ENCODE measurements at regions not wholly inside any gene's neighbourhood (a gene's known extent, or its start where the extent isn't known, plus 50 kb on each side); places are given as distances from the start of the nearest gene placed in this dataset.

DNA sequence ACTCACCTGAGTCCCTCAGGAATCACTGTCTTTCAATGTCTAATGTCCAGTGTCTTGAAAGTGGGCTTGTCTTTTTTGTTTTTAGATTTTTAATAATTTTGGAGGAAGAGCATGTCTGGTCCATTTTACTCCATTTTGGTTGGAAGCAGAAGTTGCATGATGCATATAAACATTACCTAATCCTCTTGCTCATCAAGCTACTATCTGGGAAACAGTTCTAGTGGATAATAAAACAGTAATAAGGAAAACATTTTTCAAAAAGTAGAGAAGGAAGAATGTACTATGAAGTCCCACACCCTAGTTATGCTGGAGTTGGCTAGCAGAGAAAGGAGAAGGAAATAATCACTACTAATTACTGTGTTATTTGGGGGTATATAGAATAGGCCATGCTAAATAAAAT is 263.7 kb downstream of the ETAA1 start (continued):
- no peak for TF ChIP-seq POU6F1 (CRISPR knock-in tag; IDR thresholded peaks at IDR 0.05; ENCODE audit: borderline replicate concordance, low read depth)

GRCh38 chr2:67662222-67662621 is 265.1 kb downstream of the ETAA1 start:
- no peak for ATAC-seq
- TF ChIP-seq SNAI2 (CRISPR knock-in tag; IDR thresholded peaks at IDR 0.05) (no peak), GLIS3 (CRISPR knock-in tag; IDR thresholded peaks at IDR 0.05) (no peak), POU6F1 (CRISPR knock-in tag; IDR thresholded peaks at IDR 0.05; ENCODE audit: borderline replicate concordance, low read depth) (no peak)

GRCh38 chr2:67663776-67664175 is 266.6 kb downstream of the ETAA1 start:
- TF ChIP-seq ZFP30 (CRISPR knock-in tag; IDR thresholded peaks at IDR 0.05) (no peak), ZC3H10 (CRISPR knock-in tag; IDR thresholded peaks at IDR 0.05) (no peak), TSHZ2 (CRISPR knock-in tag; IDR thresholded peaks at IDR 0.05) (no peak), ZFP3 (CRISPR knock-in tag; IDR thresholded peaks at IDR 0.05) (no peak), SNAI2 (CRISPR knock-in tag; IDR thresholded peaks at IDR 0.05) (no peak), ISL1 (CRISPR knock-in tag; IDR thresholded peaks at IDR 0.05) (no peak), ZNF8 (CRISPR knock-in tag; IDR thresholded peaks at IDR 0.05) (no peak), TCF4 (CRISPR knock-in tag; IDR thresholded peaks at IDR 0.05; ENCODE audit: borderline replicate concordance) (no peak), OSR1 (CRISPR knock-in tag; IDR thresholded peaks at IDR 0.05) (no peak), GLIS3 (CRISPR knock-in tag; IDR thresholded peaks at IDR 0.05) (no peak), ESRRG (CRISPR knock-in tag; IDR thresholded peaks at IDR 0.05) (no peak), ARNTL (CRISPR knock-in tag; IDR thresholded peaks at IDR 0.05; ENCODE audit: borderline replicate concordance, low read depth) (no peak), BACH2 (CRISPR knock-in tag; IDR thresholded peaks at IDR 0.05; ENCODE audit: borderline replicate concordance) (no peak), CSDC2 (CRISPR knock-in tag; IDR thresholded peaks at IDR 0.05) (no peak), RARB (CRISPR knock-in tag; IDR thresholded peaks at IDR 0.05) (no peak), ZNF70 (CRISPR knock-in tag; IDR thresholded peaks at IDR 0.05) (no peak), ZNF565 (CRISPR knock-in tag; conservative IDR thresholded peaks at IDR 0.05; ENCODE audit: low read depth) (no peak), PPARA (CRISPR knock-in tag; IDR thresholded peaks at IDR 0.05; ENCODE audit: borderline replicate concordance) (no peak), CREB5 (CRISPR knock-in tag; IDR thresholded peaks at IDR 0.05; ENCODE audit: low read depth) (no peak)
- TF ChIP-seq, protein P1, sequence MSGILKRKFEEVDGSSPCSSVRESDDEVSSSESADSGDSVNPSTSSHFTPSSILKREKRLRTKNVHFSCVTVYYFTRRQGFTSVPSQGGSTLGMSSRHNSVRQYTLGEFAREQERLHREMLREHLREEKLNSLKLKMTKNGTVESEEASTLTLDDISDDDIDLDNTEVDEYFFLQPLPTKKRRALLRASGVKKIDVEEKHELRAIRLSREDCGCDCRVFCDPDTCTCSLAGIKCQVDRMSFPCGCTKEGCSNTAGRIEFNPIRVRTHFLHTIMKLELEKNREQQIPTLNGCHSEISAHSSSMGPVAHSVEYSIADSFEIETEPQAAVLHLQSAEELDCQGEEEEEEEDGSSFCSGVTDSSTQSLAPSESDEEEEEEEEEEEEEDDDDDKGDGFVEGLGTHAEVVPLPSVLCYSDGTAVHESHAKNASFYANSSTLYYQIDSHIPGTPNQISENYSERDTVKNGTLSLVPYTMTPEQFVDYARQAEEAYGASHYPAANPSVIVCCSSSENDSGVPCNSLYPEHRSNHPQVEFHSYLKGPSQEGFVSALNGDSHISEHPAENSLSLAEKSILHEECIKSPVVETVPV (CRISPR knock-in tag; IDR thresholded peaks at IDR 0.05), result no peak
- ATAC-seq, result no peak
